KMS-11 (cell line): ENCODE measurements at regions not wholly inside any gene's neighbourhood (a gene's known extent, or its start where the extent isn't known, plus 50 kb on each side); places are given as distances from the start of the nearest gene placed in this dataset.

Experiments
- H2AFZ ChIP-seq: fragments of 200-600 bp; sonication (generic); 2 replicates; pipeline ENCODE4 v1.6.1; 2016; ENCODE audit warnings: antibody characterized with exemption, mixed run types, low read depth
- H3K27ac ChIP-seq: fragments of 200-600 bp; sonication (generic); 2 replicates; pipeline ENCODE4 v1.6.1; 2016; ENCODE audit warnings: mild to moderate bottlenecking, mixed run types
- H3K27me3 ChIP-seq: fragments of 200-600 bp; sonication (generic); 2 replicates; pipeline ENCODE4 v1.6.1; 2017; ENCODE audit warnings: mild to moderate bottlenecking, low read depth, mixed run types, moderate library complexity; ENCODE audit not compliant: insufficient read depth
- H3K36me3 ChIP-seq: fragments of 200-600 bp; sonication (generic); 2 replicates; pipeline ENCODE4 v1.6.1; 2017; ENCODE audit warnings: mild to moderate bottlenecking, mixed run types; ENCODE audit not compliant: insufficient read depth
- H3K4me1 ChIP-seq: fragments of 200-600 bp; sonication (generic); 2 replicates; pipeline ENCODE4 v1.6.1; 2016; ENCODE audit warnings: mild to moderate bottlenecking, low read depth, mixed run types; ENCODE audit not compliant: poor library complexity, severe bottlenecking
- H3K4me2 ChIP-seq: fragments of 200-600 bp; sonication (generic); 2 replicates; pipeline ENCODE4 v1.7.0; 2016; ENCODE audit warnings: mild to moderate bottlenecking, mixed run types
- H3K4me3 ChIP-seq: fragments of 200-600 bp; sonication (generic); IDR thresholded peaks from 2 replicates; pipeline ENCODE4 v1.6.1; 2017; ENCODE audit warnings: low read depth, low read length, mixed read lengths; ENCODE audit not compliant: insufficient read depth
- H3K79me2 ChIP-seq: fragments of 200-600 bp; sonication (generic); 2 replicates; pipeline ENCODE4 v1.6.1; 2016; ENCODE audit warnings: low read depth, mixed run types; ENCODE audit not compliant: insufficient read depth
- H3K9ac ChIP-seq: fragments of 200-600 bp; sonication (generic); 2 replicates; pipeline ENCODE4 v1.6.1; 2016; ENCODE audit warnings: mild to moderate bottlenecking, mixed run types
- H4K20me1 ChIP-seq: fragments of 200-600 bp; sonication (generic); 2 replicates; pipeline ENCODE4 v1.6.1; 2016; ENCODE audit warnings: mild to moderate bottlenecking, mixed run types; ENCODE audit not compliant: insufficient read depth
- TF ChIP-seq, protein P1 (sequence below): fragments of 200-600 bp; sonication (generic); conservative IDR thresholded peaks from 2 replicates; pipeline ENCODE4 v1.6.1; 2017; ENCODE audit warnings: low read depth, mild to moderate bottlenecking, antibody characterized with exemption, low read length, moderate library complexity, mixed read lengths

DNA sequence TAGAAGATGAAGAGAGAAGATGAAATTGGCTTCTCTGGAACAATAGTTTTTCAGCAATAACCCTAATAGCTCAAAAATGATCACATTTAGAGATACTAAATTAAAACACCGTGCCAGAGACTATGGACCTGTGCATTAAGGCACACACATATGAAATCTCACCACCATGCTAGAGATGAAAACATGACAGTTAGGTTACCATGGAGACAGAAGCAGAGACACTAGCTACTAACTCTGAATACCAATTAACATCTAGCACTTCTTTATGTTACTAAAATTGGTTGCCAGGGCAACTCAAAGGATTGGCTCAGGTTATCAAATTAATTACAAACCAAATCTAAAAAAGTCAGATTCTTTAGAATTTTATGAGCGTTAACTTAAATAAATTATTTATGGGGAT is 337.7 kb downstream of the PLK2 start:
- Histone ChIP-seq H3K27ac (no peak overlapping the region), H3K4me2 (no peak overlapping the region), H2AFZ (no peak overlapping the region), H3K36me3 (no peaks in the 10 kb centered on the region), H3K9ac (no peak overlapping the region), H3K4me3 (no peak overlapping the region), H3K79me2 (no peaks in the 10 kb centered on the region), H3K27me3 (no peaks in the 10 kb centered on the region), H3K4me1 (no peaks in the 10 kb centered on the region), H4K20me1 (no peaks in the 10 kb centered on the region)
- TF ChIP-seq, protein P1, sequence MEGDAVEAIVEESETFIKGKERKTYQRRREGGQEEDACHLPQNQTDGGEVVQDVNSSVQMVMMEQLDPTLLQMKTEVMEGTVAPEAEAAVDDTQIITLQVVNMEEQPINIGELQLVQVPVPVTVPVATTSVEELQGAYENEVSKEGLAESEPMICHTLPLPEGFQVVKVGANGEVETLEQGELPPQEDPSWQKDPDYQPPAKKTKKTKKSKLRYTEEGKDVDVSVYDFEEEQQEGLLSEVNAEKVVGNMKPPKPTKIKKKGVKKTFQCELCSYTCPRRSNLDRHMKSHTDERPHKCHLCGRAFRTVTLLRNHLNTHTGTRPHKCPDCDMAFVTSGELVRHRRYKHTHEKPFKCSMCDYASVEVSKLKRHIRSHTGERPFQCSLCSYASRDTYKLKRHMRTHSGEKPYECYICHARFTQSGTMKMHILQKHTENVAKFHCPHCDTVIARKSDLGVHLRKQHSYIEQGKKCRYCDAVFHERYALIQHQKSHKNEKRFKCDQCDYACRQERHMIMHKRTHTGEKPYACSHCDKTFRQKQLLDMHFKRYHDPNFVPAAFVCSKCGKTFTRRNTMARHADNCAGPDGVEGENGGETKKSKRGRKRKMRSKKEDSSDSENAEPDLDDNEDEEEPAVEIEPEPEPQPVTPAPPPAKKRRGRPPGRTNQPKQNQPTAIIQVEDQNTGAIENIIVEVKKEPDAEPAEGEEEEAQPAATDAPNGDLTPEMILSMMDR = no peak

DNA sequence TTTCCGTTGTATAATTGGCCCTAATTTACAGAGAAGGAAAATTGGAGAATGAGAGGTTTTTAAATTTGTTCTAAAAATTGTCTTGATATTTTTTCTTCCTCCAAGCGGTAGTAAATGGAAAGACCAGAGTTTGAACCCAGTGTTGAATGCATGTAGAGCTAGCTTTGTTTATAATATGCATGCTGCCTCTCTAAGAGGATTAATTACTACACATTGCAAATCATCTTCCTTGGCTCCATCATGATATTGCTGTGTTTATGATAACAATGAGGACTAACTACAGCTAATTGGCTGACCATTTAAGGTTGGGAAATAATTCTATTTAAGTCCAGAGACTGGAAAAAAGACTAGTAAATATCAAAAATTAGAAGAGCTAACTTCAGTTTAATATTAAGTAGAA is 338.5 kb downstream of the PLK2 start:
- no peak overlapping the region for H3K4me3 ChIP-seq
- H3K9ac ChIP-seq = no peak overlapping the region
- H3K4me2 ChIP-seq = no peak overlapping the region
- no peaks in the 10 kb centered on the region for H3K36me3 ChIP-seq
- TF ChIP-seq, protein P1 = no peak
- no peaks in the 10 kb centered on the region for H3K27me3 ChIP-seq
- H2AFZ ChIP-seq = no peak overlapping the region
- H3K79me2 ChIP-seq = no peaks in the 10 kb centered on the region
- no peak overlapping the region for H3K27ac ChIP-seq
- no peaks in the 10 kb centered on the region for H3K4me1 ChIP-seq
- H4K20me1 ChIP-seq = no peaks in the 10 kb centered on the region

DNA sequence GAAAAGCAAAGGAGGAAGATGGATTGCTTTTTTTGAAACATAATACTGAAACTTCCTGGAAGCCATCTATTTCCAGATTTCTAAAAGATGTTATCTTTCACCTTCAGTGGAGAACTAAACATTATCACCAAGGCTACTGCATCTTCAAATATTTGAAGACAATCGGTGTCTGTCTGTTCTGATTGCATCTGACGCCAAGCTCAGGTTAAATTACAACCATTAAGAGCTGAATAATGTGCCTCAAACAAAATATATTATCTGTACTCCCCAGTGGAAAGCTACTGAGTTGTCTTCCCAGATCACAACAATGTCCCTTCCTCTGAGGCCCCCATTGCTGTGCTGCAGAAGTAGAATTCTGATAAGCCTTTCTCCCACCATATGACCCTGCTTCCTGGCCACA is 342.3 kb downstream of the PLK2 start:
- H3K27me3 ChIP-seq = no peaks in the 10 kb centered on the region
- H3K4me3 ChIP-seq = no peak overlapping the region
- H3K27ac ChIP-seq = no peak overlapping the region
- H3K4me2 ChIP-seq = no peak overlapping the region
- H4K20me1 ChIP-seq = no peaks in the 10 kb centered on the region
- no peaks in the 10 kb centered on the region for H3K4me1 ChIP-seq
- no peak overlapping the region for H3K9ac ChIP-seq
- H3K79me2 ChIP-seq = no peaks in the 10 kb centered on the region
- no peak overlapping the region for H2AFZ ChIP-seq
- H3K36me3 ChIP-seq = no peaks in the 10 kb centered on the region
- TF ChIP-seq, protein P1 = no peak

DNA sequence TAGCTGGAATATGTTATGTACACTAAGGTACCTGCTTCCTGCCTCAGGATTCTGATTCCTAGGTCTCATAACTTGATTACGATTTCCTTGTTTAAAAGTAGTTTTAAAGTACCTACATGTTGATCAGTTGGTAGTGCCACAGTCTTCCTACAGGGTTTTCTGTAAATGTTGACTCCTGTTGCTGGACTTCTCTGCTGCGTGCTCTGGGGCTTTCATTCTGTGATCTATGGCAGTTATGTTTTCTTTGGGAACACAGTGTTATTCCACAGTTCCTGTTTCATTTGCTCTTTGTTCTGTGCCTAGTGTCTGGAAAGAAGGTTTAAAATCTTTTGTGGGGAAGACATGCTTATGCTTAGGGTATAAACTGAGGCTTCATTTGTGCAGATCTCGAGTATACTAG is 343.5 kb downstream of the PLK2 start:
- Histone ChIP-seq H3K4me1 (no peaks in the 10 kb centered on the region), H3K27me3 (no peaks in the 10 kb centered on the region), H3K79me2 (no peaks in the 10 kb centered on the region), H3K27ac (no peak overlapping the region), H2AFZ (no peak overlapping the region), H4K20me1 (no peaks in the 10 kb centered on the region), H3K4me2 (no peak overlapping the region), H3K9ac (no peak overlapping the region), H3K4me3 (no peak overlapping the region), H3K36me3 (no peaks in the 10 kb centered on the region)
- TF ChIP-seq, protein P1 = no peak

DNA sequence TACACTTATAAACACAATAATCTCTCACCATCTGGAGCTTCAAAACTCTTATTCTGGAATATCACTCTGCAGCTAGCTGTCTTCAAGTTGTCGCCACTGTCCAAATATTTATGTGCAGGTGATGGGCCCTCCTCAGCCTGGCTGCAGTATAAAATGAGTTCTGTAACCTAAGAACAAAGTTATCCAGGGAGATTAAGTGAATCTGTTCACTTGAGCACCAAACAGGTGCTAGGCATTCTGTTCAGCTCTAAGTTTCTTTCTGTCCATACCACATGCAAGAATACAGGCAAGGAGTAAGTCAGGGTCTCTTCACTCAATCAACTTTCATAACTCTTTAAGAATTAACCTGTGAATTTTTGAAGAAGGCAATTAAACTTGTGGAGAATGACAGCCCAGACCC is 344.1 kb downstream of the PLK2 start:
- Histone ChIP-seq H2AFZ (no peak overlapping the region), H3K79me2 (no peaks in the 10 kb centered on the region), H3K27me3 (no peaks in the 10 kb centered on the region), H3K9ac (no peak overlapping the region), H3K36me3 (no peaks in the 10 kb centered on the region), H4K20me1 (no peaks in the 10 kb centered on the region), H3K4me2 (no peak overlapping the region), H3K4me1 (no peaks in the 10 kb centered on the region), H3K27ac (no peak overlapping the region), H3K4me3 (no peak overlapping the region)
- TF ChIP-seq, protein P1 = no peak
